Fibroblast of lung (primary cell): ENCODE measurements at regions not wholly inside any gene's neighbourhood (a gene's known extent, or its start where the extent isn't known, plus 50 kb on each side); places are given as distances from the start of the nearest gene placed in this dataset.

ENCODE experiments used
- DNase-seq, 2 donors: peaks; one replicate each; pipeline versions ENCODE4 v3.0.0 to v3.0.0-alpha.2; 2010; ENCODE audit warnings: low read depth in 2 of 2
- H2AFZ ChIP-seq: 2 replicates; pipeline ENCODE4 v1.5.1; 2012; ENCODE audit warnings: low read length, control low read depth, inconsistent platforms
- H3K27ac ChIP-seq: 2 replicates; pipeline ENCODE4 v1.5.1; 2011; ENCODE audit warnings: low read length, control low read depth; ENCODE audit not compliant: insufficient read depth
- H3K27me3 ChIP-seq: 2 replicates; pipeline ENCODE4 v1.5.1; 2011; ENCODE audit warnings: mild to moderate bottlenecking, low read length; ENCODE audit not compliant: control insufficient read depth, insufficient read depth
- H3K36me3 ChIP-seq: 2 replicates; pipeline ENCODE4 v1.5.1; 2011; ENCODE audit warnings: low read length; ENCODE audit not compliant: control insufficient read depth, insufficient read depth
- H3K4me1 ChIP-seq: 2 replicates; pipeline ENCODE4 v1.5.1; 2011; ENCODE audit warnings: low read length; ENCODE audit not compliant: control insufficient read depth, insufficient read depth; ENCODE audit errors: extremely low read depth
- H3K4me2 ChIP-seq: 2 replicates; pipeline ENCODE4 v1.5.1; 2011; ENCODE audit warnings: low read length, control low read depth; ENCODE audit not compliant: insufficient read depth; ENCODE audit errors: extremely low read depth
- H3K4me3 ChIP-seq, 4 experiments: fragments of 200-600 bp in 1 of 4; sonication (generic) in 1 of 4; replicated peaks in 1 of 4; 2 replicates each; pipeline ENCODE4 v1.5.1; 2011 to 2016; ENCODE audit warnings: low read length in 4 of 4, low read depth in 3 of 4, mild to moderate bottlenecking in 3 of 4, control low read depth in 2 of 4, inconsistent platforms in 1 of 4, mixed read lengths in 1 of 4; ENCODE audit not compliant: insufficient read depth in 1 of 4; ENCODE audit errors: control extremely low read depth in 1 of 4
- H3K79me2 ChIP-seq: 2 replicates; pipeline ENCODE4 v1.5.1; 2012; ENCODE audit warnings: mild to moderate bottlenecking, low read length, inconsistent platforms; ENCODE audit not compliant: control insufficient read depth, insufficient read depth
- H3K9ac ChIP-seq: 2 replicates; pipeline ENCODE4 v1.5.1; 2011; ENCODE audit warnings: mild to moderate bottlenecking, low read length, control low read depth; ENCODE audit not compliant: insufficient read depth
- H3K9me3 ChIP-seq: 2 replicates; pipeline ENCODE4 v1.5.1; 2012; ENCODE audit warnings: low read depth, low read length; ENCODE audit not compliant: control insufficient read depth, insufficient read depth
- H4K20me1 ChIP-seq: 2 replicates; pipeline ENCODE4 v1.5.1; 2011; ENCODE audit warnings: low read length; ENCODE audit not compliant: control insufficient read depth, insufficient read depth; ENCODE audit errors: extremely low read depth
- EZH2 ChIP-seq: IDR thresholded peaks from 2 replicates; pipeline ENCODE4 v1.5.1; 2012; ENCODE audit warnings: low read length, control low read depth, mild to moderate bottlenecking; ENCODE audit errors: missing control alignments
- TF ChIP-seq, protein P1 (sequence below), 2 donors: IDR thresholded peaks in 1 of 2; conservative IDR thresholded peaks in 1 of 2; 1 replicate in 1 of 2; 2 replicates in 1 of 2; pipeline ENCODE4 v1.5.1; 2011 to 2012; ENCODE audit warnings: low read length in 2 of 2, control low read depth in 1 of 2, inconsistent platforms in 1 of 2, low read depth in 1 of 2, mild to moderate bottlenecking in 1 of 2

- Histone ChIP-seq H3K4me2 (no peak overlapping the region), H4K20me1 (no peaks in the 10 kb centered on the region), H3K4me1 (no peaks in the 10 kb centered on the region), H3K79me2 (no peaks in the 10 kb centered on the region), H3K9me3 (no peaks in the 10 kb centered on the region), H2AFZ (no peak overlapping the region), H3K36me3 (no peaks in the 10 kb centered on the region), H3K4me3 (peak overlapping the region in 1 of 4 experiments; percentile 64), H3K9ac (no peak overlapping the region), H3K27me3 (no peaks in the 10 kb centered on the region), H3K27ac (no peak overlapping the region)
- peak in 1 of 2 donors; percentile 7 for DNase-seq
- TF ChIP-seq, protein P1, sequence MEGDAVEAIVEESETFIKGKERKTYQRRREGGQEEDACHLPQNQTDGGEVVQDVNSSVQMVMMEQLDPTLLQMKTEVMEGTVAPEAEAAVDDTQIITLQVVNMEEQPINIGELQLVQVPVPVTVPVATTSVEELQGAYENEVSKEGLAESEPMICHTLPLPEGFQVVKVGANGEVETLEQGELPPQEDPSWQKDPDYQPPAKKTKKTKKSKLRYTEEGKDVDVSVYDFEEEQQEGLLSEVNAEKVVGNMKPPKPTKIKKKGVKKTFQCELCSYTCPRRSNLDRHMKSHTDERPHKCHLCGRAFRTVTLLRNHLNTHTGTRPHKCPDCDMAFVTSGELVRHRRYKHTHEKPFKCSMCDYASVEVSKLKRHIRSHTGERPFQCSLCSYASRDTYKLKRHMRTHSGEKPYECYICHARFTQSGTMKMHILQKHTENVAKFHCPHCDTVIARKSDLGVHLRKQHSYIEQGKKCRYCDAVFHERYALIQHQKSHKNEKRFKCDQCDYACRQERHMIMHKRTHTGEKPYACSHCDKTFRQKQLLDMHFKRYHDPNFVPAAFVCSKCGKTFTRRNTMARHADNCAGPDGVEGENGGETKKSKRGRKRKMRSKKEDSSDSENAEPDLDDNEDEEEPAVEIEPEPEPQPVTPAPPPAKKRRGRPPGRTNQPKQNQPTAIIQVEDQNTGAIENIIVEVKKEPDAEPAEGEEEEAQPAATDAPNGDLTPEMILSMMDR (conservative IDR thresholded peaks at IDR 0.05 in 1 of 2, IDR thresholded peaks at IDR 0.05 in 1 of 2; ENCODE audit: low read depth in 1 of 2, low read length in 2 of 2), result no peak
- no peak for TF ChIP-seq EZH2
Observed at GRCh38 chr20:22404419-22405170, 179.8 kb downstream of the FOXA2 start.

- peak; percentile 4 to 12 for DNase-seq
- Histone ChIP-seq H3K79me2 (no peaks in the 10 kb centered on the region), H3K27ac (no peak overlapping the region), H3K36me3 (no peaks in the 10 kb centered on the region), H3K4me1 (no peaks in the 10 kb centered on the region), H3K4me2 (peak overlapping the region; percentile 10), H3K4me3 (peak overlapping the region in 2 of 4 experiments; percentile 39 to 64), H3K27me3 (no peaks in the 10 kb centered on the region), H3K9me3 (no peaks in the 10 kb centered on the region), H3K9ac (no peak overlapping the region), H4K20me1 (no peaks in the 10 kb centered on the region), H2AFZ (no peak overlapping the region)
- no peak for TF ChIP-seq EZH2
- TF ChIP-seq, protein P1 (conservative IDR thresholded peaks at IDR 0.05 in 1 of 2, IDR thresholded peaks at IDR 0.05 in 1 of 2; ENCODE audit: low read depth in 1 of 2, low read length in 2 of 2), result no peak
Observed at GRCh38 chr20:22403632-22404361, 180.6 kb downstream of the FOXA2 start.

DNA sequence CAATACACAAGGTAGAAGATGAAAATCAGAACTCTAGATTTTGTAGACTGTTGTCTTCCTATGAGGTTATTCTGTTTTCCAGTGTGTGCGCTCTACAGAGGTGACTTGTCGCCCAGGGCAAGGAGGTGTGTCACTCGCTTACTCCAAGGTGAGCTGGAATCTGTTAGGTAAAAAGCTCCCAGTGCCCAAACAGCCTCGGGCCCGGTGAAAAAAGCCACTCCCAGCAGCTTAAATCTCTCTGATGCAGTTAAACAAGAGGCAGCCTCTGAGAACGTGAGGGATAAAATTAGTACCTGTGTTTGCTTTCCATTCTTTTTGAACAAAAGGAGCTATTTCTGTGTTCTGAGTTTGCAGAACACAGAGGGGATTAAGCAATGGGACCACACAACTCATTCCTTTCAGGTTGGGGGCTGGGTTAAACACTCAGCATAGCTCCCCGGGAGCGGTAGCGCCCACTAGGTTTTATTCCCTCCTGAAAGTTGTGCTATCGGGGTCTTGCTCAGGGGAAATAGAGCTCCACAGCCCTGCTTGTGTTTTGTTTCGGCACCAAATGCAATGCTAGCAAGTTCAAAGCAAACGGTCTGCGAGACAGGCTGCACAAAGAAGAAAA is 181.2 kb downstream of the FOXA2 start:
- Histone ChIP-seq H4K20me1 (no peaks in the 10 kb centered on the region), H3K79me2 (no peaks in the 10 kb centered on the region), H3K27ac (no peak overlapping the region), H2AFZ (no peak overlapping the region), H3K9ac (no peak overlapping the region), H3K9me3 (no peaks in the 10 kb centered on the region), H3K4me2 (no peak overlapping the region), H3K4me1 (no peaks in the 10 kb centered on the region), H3K4me3 (peak overlapping the region in 2 of 4 experiments; percentile 39 to 64), H3K36me3 (no peaks in the 10 kb centered on the region), H3K27me3 (no peaks in the 10 kb centered on the region)
- TF ChIP-seq, protein P1 (conservative IDR thresholded peaks at IDR 0.05 in 1 of 2, IDR thresholded peaks at IDR 0.05 in 1 of 2; ENCODE audit: low read depth in 1 of 2, low read length in 2 of 2), result no peak
- no peak for DNase-seq
